ENCODE measurements at regions not wholly inside any gene's neighbourhood (a gene's known extent, or its start where the extent isn't known, plus 50 kb on each side); places are given as distances from the start of the nearest gene placed in this dataset.

- no peak for TF ChIP-seq POLR2A (IDR thresholded peaks at IDR 0.05)
- TF ChIP-seq, protein P1, sequence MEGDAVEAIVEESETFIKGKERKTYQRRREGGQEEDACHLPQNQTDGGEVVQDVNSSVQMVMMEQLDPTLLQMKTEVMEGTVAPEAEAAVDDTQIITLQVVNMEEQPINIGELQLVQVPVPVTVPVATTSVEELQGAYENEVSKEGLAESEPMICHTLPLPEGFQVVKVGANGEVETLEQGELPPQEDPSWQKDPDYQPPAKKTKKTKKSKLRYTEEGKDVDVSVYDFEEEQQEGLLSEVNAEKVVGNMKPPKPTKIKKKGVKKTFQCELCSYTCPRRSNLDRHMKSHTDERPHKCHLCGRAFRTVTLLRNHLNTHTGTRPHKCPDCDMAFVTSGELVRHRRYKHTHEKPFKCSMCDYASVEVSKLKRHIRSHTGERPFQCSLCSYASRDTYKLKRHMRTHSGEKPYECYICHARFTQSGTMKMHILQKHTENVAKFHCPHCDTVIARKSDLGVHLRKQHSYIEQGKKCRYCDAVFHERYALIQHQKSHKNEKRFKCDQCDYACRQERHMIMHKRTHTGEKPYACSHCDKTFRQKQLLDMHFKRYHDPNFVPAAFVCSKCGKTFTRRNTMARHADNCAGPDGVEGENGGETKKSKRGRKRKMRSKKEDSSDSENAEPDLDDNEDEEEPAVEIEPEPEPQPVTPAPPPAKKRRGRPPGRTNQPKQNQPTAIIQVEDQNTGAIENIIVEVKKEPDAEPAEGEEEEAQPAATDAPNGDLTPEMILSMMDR (IDR thresholded peaks at IDR 0.05): no peak
- TF ChIP-seq POLR2AphosphoS5 (IDR thresholded peaks at IDR 0.05): no peak
These were observed 263.8 kb upstream of the TLE4 start for GRCh38 chr9:79308012-79308411.

All from transverse colon (tissue), 4 donors.